PC-3 (cell line): ENCODE measurements at regions not wholly inside any gene's neighbourhood (a gene's known extent, or its start where the extent isn't known, plus 50 kb on each side); places are given as distances from the start of the nearest gene placed in this dataset.

ENCODE experiments used
- EZH2 ChIP-seq: fragments of 300-600 bp; sonication (generic); IDR thresholded peaks from one replicate; pipeline ENCODE4 v1.6.1; 2017; ENCODE audit warnings: antibody characterized with exemption, mild to moderate bottlenecking, low read length; ENCODE audit not compliant: unreplicated experiment
- EZH2phosphoT487 ChIP-seq: fragments of 300-600 bp; sonication (generic); IDR thresholded peaks from 2 replicates; pipeline ENCODE4 v1.6.1; 2018; ENCODE audit warnings: mild to moderate bottlenecking, antibody characterized with exemption, low read length, borderline replicate concordance
- TF ChIP-seq, protein P1 (sequence below): fragments of 300-600 bp; sonication (generic); conservative IDR thresholded peaks from 2 replicates; pipeline ENCODE4 v1.5.1; 2017; ENCODE audit warnings: antibody characterized with exemption, low read depth, mild to moderate bottlenecking, low read length

DNA sequence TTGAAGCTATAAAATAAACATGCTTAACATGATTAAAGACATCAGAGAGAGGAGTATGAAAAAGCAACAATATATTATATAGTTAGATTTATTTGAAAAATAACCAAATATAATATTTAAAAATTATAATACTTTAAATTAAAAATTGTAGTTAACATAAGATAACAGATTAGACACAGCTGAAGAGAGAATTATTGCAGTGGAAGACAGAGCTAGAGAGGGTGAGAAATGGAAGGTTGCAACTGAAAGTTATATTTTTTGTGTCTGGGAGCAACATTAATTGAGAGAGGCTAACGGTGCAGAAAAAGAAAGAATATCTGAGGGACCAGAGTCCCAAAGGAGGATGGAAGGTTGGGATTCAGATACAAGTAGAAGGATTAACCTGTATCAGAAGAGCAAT lies 548.9 kb upstream of the FZD8 start:
- TF ChIP-seq, protein P1, sequence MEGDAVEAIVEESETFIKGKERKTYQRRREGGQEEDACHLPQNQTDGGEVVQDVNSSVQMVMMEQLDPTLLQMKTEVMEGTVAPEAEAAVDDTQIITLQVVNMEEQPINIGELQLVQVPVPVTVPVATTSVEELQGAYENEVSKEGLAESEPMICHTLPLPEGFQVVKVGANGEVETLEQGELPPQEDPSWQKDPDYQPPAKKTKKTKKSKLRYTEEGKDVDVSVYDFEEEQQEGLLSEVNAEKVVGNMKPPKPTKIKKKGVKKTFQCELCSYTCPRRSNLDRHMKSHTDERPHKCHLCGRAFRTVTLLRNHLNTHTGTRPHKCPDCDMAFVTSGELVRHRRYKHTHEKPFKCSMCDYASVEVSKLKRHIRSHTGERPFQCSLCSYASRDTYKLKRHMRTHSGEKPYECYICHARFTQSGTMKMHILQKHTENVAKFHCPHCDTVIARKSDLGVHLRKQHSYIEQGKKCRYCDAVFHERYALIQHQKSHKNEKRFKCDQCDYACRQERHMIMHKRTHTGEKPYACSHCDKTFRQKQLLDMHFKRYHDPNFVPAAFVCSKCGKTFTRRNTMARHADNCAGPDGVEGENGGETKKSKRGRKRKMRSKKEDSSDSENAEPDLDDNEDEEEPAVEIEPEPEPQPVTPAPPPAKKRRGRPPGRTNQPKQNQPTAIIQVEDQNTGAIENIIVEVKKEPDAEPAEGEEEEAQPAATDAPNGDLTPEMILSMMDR, result no peak
- TF ChIP-seq EZH2phosphoT487, result no peak
- no peak for TF ChIP-seq EZH2
